ENCODE measurements at regions not wholly inside any gene's neighbourhood (a gene's known extent, or its start where the extent isn't known, plus 50 kb on each side); places are given as distances from the start of the nearest gene placed in this dataset.
"Not testable (repeated sequence)": the region's sequence is repeated elsewhere in the genome, so short reads cannot be mapped to it uniquely, and the experiment has no call there.

- Histone ChIP-seq H3F3A (ENCODE audit: insufficient read depth) (no peaks in the 10 kb centered on the region), H3K9me3 (ENCODE audit: low read depth) (no peaks in the 10 kb centered on the region), H3K27ac (no peak overlapping the region), H3K9ac (no peak overlapping the region), H3K27me3 (replicated peaks; ENCODE audit: insufficient read depth) (no peaks in the 10 kb centered on the region), H3K79me2 (ENCODE audit: insufficient read depth) (no peaks in the 10 kb centered on the region), H3K36me3 (ENCODE audit: low read depth) (no peaks in the 10 kb centered on the region), H3K9me2 (ENCODE audit: insufficient read depth) (no peaks in the 10 kb centered on the region), H3K4me1 (ENCODE audit: insufficient read depth) (no peaks in the 10 kb centered on the region), H3K4me2 (ENCODE audit: unreplicated experiment) (no peak overlapping the region), H2AFZ (no peak overlapping the region), H3K4me3 (no peak overlapping the region), H4K20me1 (ENCODE audit: insufficient read depth) (no peaks in the 10 kb centered on the region)
- in situ Hi-C loops (cut with MboI), result no loop called here
- no peak for DNase-seq
- TF ChIP-seq EZH2 (IDR thresholded peaks at IDR 0.05; ENCODE audit: insufficient read depth, poor library complexity, severe bottlenecking), result no peak
- no peak for TF ChIP-seq EZH2phosphoT487 (IDR thresholded peaks at IDR 0.05; ENCODE audit: insufficient read depth, low read depth)
- WGBS, 2 experiments (ENCODE audit: low coverage in 1 of 2, low lambda C conversion rate in 2 of 2, missing lambda C conversion rate in 2 of 2), result 31 to 36% methylated on average over 17 of the region's 17 CpGs
These were observed 79.0 kb upstream of the CDH7 start for GRCh38 chr18:65671621-65672415.

GRCh38 chr18:65670145-65670544 lies 80.7 kb upstream of the CDH7 start:
- in situ Hi-C loops (cut with MboI); H3K9ac ChIP-seq; H3K9me3 ChIP-seq (ENCODE audit: low read depth); H3K4me1 ChIP-seq (ENCODE audit: insufficient read depth); H3F3A ChIP-seq (ENCODE audit: insufficient read depth); DNase-seq; H3K4me2 ChIP-seq (ENCODE audit: unreplicated experiment); H2AFZ ChIP-seq; H3K4me3 ChIP-seq; H3K27me3 ChIP-seq (replicated peaks; ENCODE audit: insufficient read depth); H3K9me2 ChIP-seq (ENCODE audit: insufficient read depth); H3K27ac ChIP-seq; H4K20me1 ChIP-seq (ENCODE audit: insufficient read depth); H3K36me3 ChIP-seq (ENCODE audit: low read depth); H3K79me2 ChIP-seq (ENCODE audit: insufficient read depth): not testable (repeated sequence)
- WGBS, 2 experiments (ENCODE audit: low coverage in 1 of 2, low lambda C conversion rate in 2 of 2, missing lambda C conversion rate in 2 of 2), result 42 to 48% methylated on average over 3 of the region's 3 CpGs

- no peak overlapping the region for H3K27ac ChIP-seq
- no peaks in the 10 kb centered on the region for H3F3A ChIP-seq (ENCODE audit: insufficient read depth)
- H3K36me3 ChIP-seq (ENCODE audit: low read depth), result no peaks in the 10 kb centered on the region
- no peak for DNase-seq
- H3K9me2 ChIP-seq (ENCODE audit: insufficient read depth), result no peaks in the 10 kb centered on the region; the same call in 1 of the 2 replicates
- H3K4me1 ChIP-seq (ENCODE audit: insufficient read depth), result no peaks in the 10 kb centered on the region
- no peaks in the 10 kb centered on the region for H3K79me2 ChIP-seq (ENCODE audit: insufficient read depth)
- no peak overlapping the region for H3K4me3 ChIP-seq
- TF ChIP-seq EZH2 (IDR thresholded peaks at IDR 0.05; ENCODE audit: insufficient read depth, poor library complexity, severe bottlenecking), result no peak
- no peak for TF ChIP-seq EZH2phosphoT487 (IDR thresholded peaks at IDR 0.05; ENCODE audit: insufficient read depth, low read depth)
- no peaks in the 10 kb centered on the region for H3K9me3 ChIP-seq (ENCODE audit: low read depth)
- H3K4me2 ChIP-seq (ENCODE audit: unreplicated experiment), result no peak overlapping the region
- in situ Hi-C loops (cut with MboI), result no loop called here
- H2AFZ ChIP-seq, result no peak overlapping the region
- no peaks in the 10 kb centered on the region for H4K20me1 ChIP-seq (ENCODE audit: insufficient read depth)
- no peaks in the 10 kb centered on the region for H3K27me3 ChIP-seq (replicated peaks; ENCODE audit: insufficient read depth)
- 0% methylated on average over 1 of the region's 1 CpG for WGBS, 2 experiments (ENCODE audit: low coverage in 1 of 2, low lambda C conversion rate in 2 of 2, missing lambda C conversion rate in 2 of 2)
- no peak overlapping the region for H3K9ac ChIP-seq
These were observed 89.4 kb upstream of the CDH7 start for GRCh38 chr18:65661391-65661790.

- Histone ChIP-seq H3K9me3 (ENCODE audit: low read depth) (no peaks in the 10 kb centered on the region), H3K79me2 (ENCODE audit: insufficient read depth) (no peaks in the 10 kb centered on the region), H3K4me1 (ENCODE audit: insufficient read depth) (no peaks in the 10 kb centered on the region), H2AFZ (no peak overlapping the region), H3K27me3 (replicated peaks; ENCODE audit: insufficient read depth) (no peaks in the 10 kb centered on the region), H3K27ac (no peak overlapping the region), H3F3A (ENCODE audit: insufficient read depth) (no peaks in the 10 kb centered on the region), H3K9me2 (ENCODE audit: insufficient read depth) (no peaks in the 10 kb centered on the region; the same call in 1 of the 2 replicates), H3K9ac (no peak overlapping the region), H4K20me1 (ENCODE audit: insufficient read depth) (no peaks in the 10 kb centered on the region), H3K4me2 (ENCODE audit: unreplicated experiment) (no peak overlapping the region), H3K4me3 (no peak overlapping the region), H3K36me3 (ENCODE audit: low read depth) (no peaks in the 10 kb centered on the region)
- no peak for DNase-seq
- in situ Hi-C loops (cut with MboI), result no loop called here
- TF ChIP-seq EZH2 (IDR thresholded peaks at IDR 0.05; ENCODE audit: insufficient read depth, poor library complexity, severe bottlenecking), result no peak
- no peak for TF ChIP-seq EZH2phosphoT487 (IDR thresholded peaks at IDR 0.05; ENCODE audit: insufficient read depth, low read depth)
- WGBS, 2 experiments (ENCODE audit: low coverage in 1 of 2, low lambda C conversion rate in 2 of 2, missing lambda C conversion rate in 2 of 2), result 14 to 30% methylated on average over 1 of the region's 1 CpG
These were observed 90.9 kb upstream of the CDH7 start for GRCh38 chr18:65659912-65660311.

GRCh38 chr18:65659312-65659711 lies 91.5 kb upstream of the CDH7 start:
- Histone ChIP-seq H3K36me3 (ENCODE audit: low read depth) (no peaks in the 10 kb centered on the region), H3K9me2 (ENCODE audit: insufficient read depth) (no peaks in the 10 kb centered on the region; the same call in 1 of the 2 replicates), H3K27me3 (replicated peaks; ENCODE audit: insufficient read depth) (no peaks in the 10 kb centered on the region), H3K4me1 (ENCODE audit: insufficient read depth) (no peaks in the 10 kb centered on the region), H3K9me3 (ENCODE audit: low read depth) (no peaks in the 10 kb centered on the region), H3K27ac (no peak overlapping the region), H4K20me1 (ENCODE audit: insufficient read depth) (no peaks in the 10 kb centered on the region), H3K4me2 (ENCODE audit: unreplicated experiment) (no peak overlapping the region), H2AFZ (no peak overlapping the region), H3K4me3 (no peak overlapping the region), H3K79me2 (ENCODE audit: insufficient read depth) (no peaks in the 10 kb centered on the region), H3K9ac (no peak overlapping the region), H3F3A (ENCODE audit: insufficient read depth) (no peaks in the 10 kb centered on the region)
- TF ChIP-seq EZH2phosphoT487 (IDR thresholded peaks at IDR 0.05; ENCODE audit: insufficient read depth, low read depth) (no peak), EZH2 (IDR thresholded peaks at IDR 0.05; ENCODE audit: insufficient read depth, poor library complexity, severe bottlenecking) (no peak)
- DNase-seq, result no peak
- in situ Hi-C loops (cut with MboI), result no loop called here

Data from GM23248 (cell line).